Heart right ventricle (tissue), 16 donors: ENCODE measurements at regions not wholly inside any gene's neighbourhood (a gene's known extent, or its start where the extent isn't known, plus 50 kb on each side); places are given as distances from the start of the nearest gene placed in this dataset.

Experiments
- ATAC-seq, 8 donors: fragments of 200-7000 bp; cut with Tn5 transposase; one replicate each; pipeline ENCODE4 v1.9.1; 2020; ENCODE audit warnings: mild to moderate bottlenecking in 8 of 8, moderate library complexity in 8 of 8, moderate number of reproducible peaks in 1 of 8
- DNase-seq, 2 donors: peaks; one replicate each; pipeline ENCODE4 v3.0.0-alpha.2; 2020
- H3K27ac ChIP-seq, 10 donors: fragments of 200-600 bp; sonication (generic) in 2 of 10; one replicate each; pipeline versions ENCODE4 v1.5.0 to v1.8.0; 2020 to 2022; ENCODE audit warnings: mild to moderate bottlenecking in 3 of 10
- H3K27me3 ChIP-seq, 7 donors: fragments of 200-600 bp; one replicate each; pipeline ENCODE4 v1.8.0; 2021 to 2022; ENCODE audit warnings: mild to moderate bottlenecking in 2 of 7
- H3K36me3 ChIP-seq, 9 donors: fragments of 200-600 bp; sonication (generic) in 1 of 9; one replicate each; pipeline versions ENCODE4 v1.5.0 to v1.8.0; 2020 to 2022; ENCODE audit warnings: mild to moderate bottlenecking in 2 of 9
- H3K4me1 ChIP-seq, 9 donors: fragments of 200-600 bp; sonication (generic) in 1 of 9; one replicate each; pipeline versions ENCODE4 v1.5.0 to v1.8.0; 2020 to 2022; ENCODE audit warnings: mild to moderate bottlenecking in 4 of 9
- H3K4me3 ChIP-seq, 10 donors: fragments of 200-600 bp; sonication (generic) in 2 of 10; one replicate each; pipeline versions ENCODE4 v1.5.0 to v1.8.0; 2020 to 2022; ENCODE audit warnings: mild to moderate bottlenecking in 7 of 10, moderate library complexity in 2 of 10
- H3K9me3 ChIP-seq, 11 donors: fragments of 200-600 bp in 10 of 11; sonication (generic) in 2 of 11; one replicate each; pipeline versions ENCODE4 v1.5.0 to v1.8.0; 2013 to 2022; ENCODE audit warnings: mild to moderate bottlenecking in 2 of 11, control low read depth in 1 of 11, moderate library complexity in 1 of 11
- CTCF ChIP-seq, 9 donors: fragments of 200-600 bp; sonication (generic) in 2 of 9; IDR thresholded peaks; one replicate each; pipeline versions ENCODE4 v1.5.0 to v1.8.0; 2021 to 2022; ENCODE audit warnings: antibody characterized with exemption in 9 of 9, mild to moderate bottlenecking in 5 of 9, moderate library complexity in 1 of 9
- WGBS, 2 donors: extraction: QIAGEN DNeasy Blood & Tissue Kit; methylation state at CpG; one replicate each; pipeline ENCODE4 v1.1.7; 2013; ENCODE audit warnings: inconsistent platforms in 1 of 2; 5-methylcytosine and 5-hydroxymethylcytosine counted together
- intact Hi-C, 10 donors: fragments of 100-400 bp; cut with DNase I; formaldehyde crosslinking; loops; one replicate each; pipeline versions ENCODE4 v1.11.1 to v1.14.2; 2022
- donor health status: Arrhythmogenic right ventricular cardiomyopathy.
- donor health status: ischemic (EF 13 %, LVEDD 7.1; RV severe dilation, severe dysfunction).
- donor health status: healthy with polysubstance abuse.
- donor health status: DM: no; HTN: yes; CAD: no.
- donor health status: DM: no; HTN: no; CAD: no.
- donor health status: ischemic (EF 25% LVEDD 6.9; RV normal size, moderate dysfunction).
- donor health status: ischemic (EF 25% LVEDD 5.7; RV mildly dilated, moderate dysfunction).
- donor health status: healthy.
- donor health status: DM: yes; HTN: yes; CAD: no.
- donor health status: Ischemic cardiomyopathy.
- donor health status: ischemic (EF 35%, LVEDD 5.7; RV mildly dilated, moderate dysfunction).
- donor health status: nonischemic (EF 11% LVEDD 7.7; RV severe dilation, severe dysfunction).
- donor health status: DM: yes; HTN: yes; CAD: no.
- donor health status: PGD.
- donor health status: ischemic (EF 29% LVEDD 5.4; RV normal size, mild dysfunction).
- donor health status: nonischemic (EF 23%, LVEDD 6.1; RV moderate dilation, normal function).

- H3K4me3 ChIP-seq = no peak overlapping the region
- no peak for TF ChIP-seq CTCF (IDR thresholded peaks at IDR 0.05)
- H3K27me3 ChIP-seq = peaks cover 0 to 14% (median 8%) of the 10 kb centered on the region in 7 donors
- peaks cover 0 to 7% (median 0%) of the 10 kb centered on the region in 9 donors for H3K4me1 ChIP-seq
- 88 to 91% methylated on average over 12 of the region's 12 CpGs for WGBS, 2 donors
- H3K36me3 ChIP-seq = no peaks in the 10 kb centered on the region
- ATAC-seq (no peak), DNase-seq (no peak)
- H3K27ac ChIP-seq = no peak overlapping the region
- no peaks in the 10 kb centered on the region for H3K9me3 ChIP-seq
- intact Hi-C loops = no loop called here
Observed at GRCh38 chr11:111435046-111435698, 56.1 kb upstream of the POU2AF1 start.

GRCh38 chr11:111429066-111429506 is 50.0 kb upstream of the POU2AF1 start:
- no peak overlapping the region for H3K27ac ChIP-seq
- H3K4me3 ChIP-seq = no peak overlapping the region
- no peaks in the 10 kb centered on the region for H3K36me3 ChIP-seq
- H3K4me1 ChIP-seq = no peaks in the 10 kb centered on the region
- peak in 7 of 9 donors; percentile 44 to 69 (median 54) for TF ChIP-seq CTCF (IDR thresholded peaks at IDR 0.05)
- WGBS, 2 donors = 46 to 56% methylated on average over 7 of the region's 7 CpGs
- peaks cover 0 to 33% (median 5%) of the 10 kb centered on the region in 7 donors for H3K27me3 ChIP-seq
- intact Hi-C loops = loop anchor here in 3 of 10 donors (5.0 kb wide), 2 partner anchors 132 to 147 kb away; partner anchors contain the start of gene POU2AF3 (in 2 of the 3)
- DNase-seq (no peak), ATAC-seq (peak in 1 of 8 donors; percentile 68)
- H3K9me3 ChIP-seq = no peaks in the 10 kb centered on the region
